Heart right ventricle (tissue), 16 donors: ENCODE measurements at regions not wholly inside any gene's neighbourhood (a gene's known extent, or its start where the extent isn't known, plus 50 kb on each side); places are given as distances from the start of the nearest gene placed in this dataset.

ENCODE experiments used
- ATAC-seq, 8 donors: fragments of 200-7000 bp; cut with Tn5 transposase; one replicate each; pipeline ENCODE4 v1.9.1; 2020; ENCODE audit warnings: mild to moderate bottlenecking in 8 of 8, moderate library complexity in 8 of 8, moderate number of reproducible peaks in 1 of 8
- DNase-seq, 2 donors: peaks; one replicate each; pipeline ENCODE4 v3.0.0-alpha.2; 2020
- H3K27ac ChIP-seq, 10 donors: fragments of 200-600 bp; sonication (generic) in 2 of 10; one replicate each; pipeline versions ENCODE4 v1.5.0 to v1.8.0; 2020 to 2022; ENCODE audit warnings: mild to moderate bottlenecking in 3 of 10
- H3K27me3 ChIP-seq, 7 donors: fragments of 200-600 bp; one replicate each; pipeline ENCODE4 v1.8.0; 2021 to 2022; ENCODE audit warnings: mild to moderate bottlenecking in 2 of 7
- H3K36me3 ChIP-seq, 9 donors: fragments of 200-600 bp; sonication (generic) in 1 of 9; one replicate each; pipeline versions ENCODE4 v1.5.0 to v1.8.0; 2020 to 2022; ENCODE audit warnings: mild to moderate bottlenecking in 2 of 9
- H3K4me1 ChIP-seq, 9 donors: fragments of 200-600 bp; sonication (generic) in 1 of 9; one replicate each; pipeline versions ENCODE4 v1.5.0 to v1.8.0; 2020 to 2022; ENCODE audit warnings: mild to moderate bottlenecking in 4 of 9
- H3K4me3 ChIP-seq, 10 donors: fragments of 200-600 bp; sonication (generic) in 2 of 10; one replicate each; pipeline versions ENCODE4 v1.5.0 to v1.8.0; 2020 to 2022; ENCODE audit warnings: mild to moderate bottlenecking in 7 of 10, moderate library complexity in 2 of 10
- H3K9me3 ChIP-seq, 11 donors: fragments of 200-600 bp in 10 of 11; sonication (generic) in 2 of 11; one replicate each; pipeline versions ENCODE4 v1.5.0 to v1.8.0; 2013 to 2022; ENCODE audit warnings: mild to moderate bottlenecking in 2 of 11, control low read depth in 1 of 11, moderate library complexity in 1 of 11
- WGBS, 2 donors: extraction: QIAGEN DNeasy Blood & Tissue Kit; methylation state at CpG; one replicate each; pipeline ENCODE4 v1.1.7; 2013; ENCODE audit warnings: inconsistent platforms in 1 of 2; 5-methylcytosine and 5-hydroxymethylcytosine counted together
- intact Hi-C, 10 donors: fragments of 100-400 bp; cut with DNase I; formaldehyde crosslinking; loops; one replicate each; pipeline versions ENCODE4 v1.11.1 to v1.14.2; 2022
- TF ChIP-seq, protein P1 (sequence below), 9 donors: fragments of 200-600 bp; sonication (generic) in 2 of 9; IDR thresholded peaks; one replicate each; pipeline versions ENCODE4 v1.5.0 to v1.8.0; 2021 to 2022; ENCODE audit warnings: antibody characterized with exemption in 9 of 9, mild to moderate bottlenecking in 5 of 9, moderate library complexity in 1 of 9
- donor health status: Arrhythmogenic right ventricular cardiomyopathy.
- donor health status: ischemic (EF 13 %, LVEDD 7.1; RV severe dilation, severe dysfunction).
- donor health status: healthy with polysubstance abuse.
- donor health status: DM: no; HTN: yes; CAD: no.
- donor health status: DM: no; HTN: no; CAD: no.
- donor health status: ischemic (EF 25% LVEDD 6.9; RV normal size, moderate dysfunction).
- donor health status: ischemic (EF 25% LVEDD 5.7; RV mildly dilated, moderate dysfunction).
- donor health status: healthy.
- donor health status: DM: yes; HTN: yes; CAD: no.
- donor health status: Ischemic cardiomyopathy.
- donor health status: ischemic (EF 35%, LVEDD 5.7; RV mildly dilated, moderate dysfunction).
- donor health status: nonischemic (EF 11% LVEDD 7.7; RV severe dilation, severe dysfunction).
- donor health status: DM: yes; HTN: yes; CAD: no.
- donor health status: PGD.
- donor health status: ischemic (EF 29% LVEDD 5.4; RV normal size, mild dysfunction).
- donor health status: nonischemic (EF 23%, LVEDD 6.1; RV moderate dilation, normal function).

DNA sequence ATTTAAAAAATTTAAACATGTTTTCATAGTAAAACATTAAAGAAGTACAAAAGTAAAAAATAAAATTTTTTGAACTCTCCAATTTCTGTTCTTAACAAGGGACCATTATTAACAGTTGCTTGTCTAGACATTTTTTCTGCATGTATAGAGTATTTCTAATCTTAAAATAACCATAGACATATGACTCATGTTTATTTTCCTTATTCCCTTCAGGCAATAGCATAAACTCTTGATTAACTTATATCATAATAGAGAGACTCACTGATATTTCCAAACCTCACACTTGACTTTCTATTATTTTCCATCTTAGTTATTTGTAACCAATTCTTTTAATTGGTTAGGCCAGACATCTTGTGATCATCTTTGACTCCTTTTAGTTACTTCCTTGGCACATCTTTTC, 325.6 kb upstream of the SOX14 start:
- DNase-seq (no peak), ATAC-seq (no peak)

GRCh38 chr3:137460944-137461343, 303.2 kb upstream of the SOX14 start:
- peaks cover 0 to 4% (median 0%) of the 10 kb centered on the region in 11 donors for H3K9me3 ChIP-seq
- intact Hi-C loops = loop anchor here in 1 of 10 donors (5.0 kb wide), 1 partner anchor 276 kb away; no protein-coding TSS in a partner anchor
- TF ChIP-seq, protein P1, sequence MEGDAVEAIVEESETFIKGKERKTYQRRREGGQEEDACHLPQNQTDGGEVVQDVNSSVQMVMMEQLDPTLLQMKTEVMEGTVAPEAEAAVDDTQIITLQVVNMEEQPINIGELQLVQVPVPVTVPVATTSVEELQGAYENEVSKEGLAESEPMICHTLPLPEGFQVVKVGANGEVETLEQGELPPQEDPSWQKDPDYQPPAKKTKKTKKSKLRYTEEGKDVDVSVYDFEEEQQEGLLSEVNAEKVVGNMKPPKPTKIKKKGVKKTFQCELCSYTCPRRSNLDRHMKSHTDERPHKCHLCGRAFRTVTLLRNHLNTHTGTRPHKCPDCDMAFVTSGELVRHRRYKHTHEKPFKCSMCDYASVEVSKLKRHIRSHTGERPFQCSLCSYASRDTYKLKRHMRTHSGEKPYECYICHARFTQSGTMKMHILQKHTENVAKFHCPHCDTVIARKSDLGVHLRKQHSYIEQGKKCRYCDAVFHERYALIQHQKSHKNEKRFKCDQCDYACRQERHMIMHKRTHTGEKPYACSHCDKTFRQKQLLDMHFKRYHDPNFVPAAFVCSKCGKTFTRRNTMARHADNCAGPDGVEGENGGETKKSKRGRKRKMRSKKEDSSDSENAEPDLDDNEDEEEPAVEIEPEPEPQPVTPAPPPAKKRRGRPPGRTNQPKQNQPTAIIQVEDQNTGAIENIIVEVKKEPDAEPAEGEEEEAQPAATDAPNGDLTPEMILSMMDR (IDR thresholded peaks at IDR 0.05) = no peak
- DNase-seq (no peak), ATAC-seq (no peak)
- no peak overlapping the region for H3K27ac ChIP-seq
- peaks cover 0 to 6% (median 0%) of the 10 kb centered on the region in 7 donors for H3K27me3 ChIP-seq
- H3K4me1 ChIP-seq = no peaks in the 10 kb centered on the region
- WGBS, 2 donors = 88 to 92% methylated on average over 4 of the region's 4 CpGs
- H3K36me3 ChIP-seq = no peaks in the 10 kb centered on the region
- H3K4me3 ChIP-seq = no peak overlapping the region

More for the DNA sequence above, 325.6 kb upstream of the SOX14 start:
- Histone ChIP-seq H3K27ac (no peak overlapping the region), H3K4me1 (no peaks in the 10 kb centered on the region), H3K27me3 (no peaks in the 10 kb centered on the region), H3K36me3 (no peaks in the 10 kb centered on the region), H3K9me3 (peaks cover 0 to 3% (median 0%) of the 10 kb centered on the region in 11 donors), H3K4me3 (no peak overlapping the region)
- intact Hi-C loops = no loop called here
- TF ChIP-seq, protein P1 (IDR thresholded peaks at IDR 0.05) = no peak

GRCh38 chr3:137463131-137463530, 301.0 kb upstream of the SOX14 start:
- H3K4me1 ChIP-seq = no peaks in the 10 kb centered on the region
- H3K9me3 ChIP-seq = peaks cover 0 to 4% (median 0%) of the 10 kb centered on the region in 11 donors
- TF ChIP-seq, protein P1 (IDR thresholded peaks at IDR 0.05) = no peak

GRCh38 chr3:137464341-137464740, 299.8 kb upstream of the SOX14 start:
- TF ChIP-seq, protein P1 (IDR thresholded peaks at IDR 0.05) = no peak
- no peaks in the 10 kb centered on the region for H3K4me1 ChIP-seq
- H3K27ac ChIP-seq = no peak overlapping the region
- DNase-seq (no peak), ATAC-seq (no peak)
- H3K4me3 ChIP-seq = no peak overlapping the region
- intact Hi-C loops = loop anchor here in 1 of 10 donors (5.0 kb wide), 1 partner anchor 273 kb away; no protein-coding TSS in a partner anchor
- H3K9me3 ChIP-seq = peaks cover 0 to 4% (median 0%) of the 10 kb centered on the region in 11 donors
- 69 to 79% methylated on average over 4 of the region's 4 CpGs for WGBS, 2 donors
- no peaks in the 10 kb centered on the region for H3K36me3 ChIP-seq
- peaks cover 0 to 8% (median 0%) of the 10 kb centered on the region in 7 donors for H3K27me3 ChIP-seq

More at GRCh38 chr3:137463131-137463530, 301.0 kb upstream of the SOX14 start:
- ATAC-seq = no peak
- Histone ChIP-seq H3K27ac (no peak overlapping the region), H3K4me3 (no peak overlapping the region), H3K27me3 (peaks cover 0 to 8% (median 0%) of the 10 kb centered on the region in 7 donors), H3K36me3 (no peaks in the 10 kb centered on the region)
- no peak for DNase-seq
- intact Hi-C loops = loop anchor here in 1 of 10 donors (5.0 kb wide), 1 partner anchor 274 kb away; no protein-coding TSS in a partner anchor
- 81 to 92% methylated on average over 5 of the region's 5 CpGs for WGBS, 2 donors
